HCT116 (cell line): ENCODE measurements at regions not wholly inside any gene's neighbourhood (a gene's known extent, or its start where the extent isn't known, plus 50 kb on each side); places are given as distances from the start of the nearest gene placed in this dataset.

Experiments
- ATAC-seq: fragments of 200-7000 bp; cut with Tn5 transposase; 2 replicates; pipeline ENCODE4 v1.9.1; 2020; ENCODE audit warnings: mild to moderate bottlenecking, moderate library complexity
- BruUV-seq: library from RNA; stranded (reverse); fragments of 400-500 nt; replicated peaks from 2 replicates; lab custom pipeline; 2021; lab: Mats Ljungman, UMichigan
- CTCF ChIA-PET: fragments of 300-600 bp; sonication (Branson Sonifier 250); formaldehyde crosslinking; loops from one replicate; lab custom pipeline; 2021; ENCODE audit warnings: antibody characterized with exemption; lab: Charles Lee
- POLR2A ChIA-PET: fragments of 300-600, 350-600 bp; sonication (Branson Sonifier 250); formaldehyde crosslinking; loops from one replicate; lab custom pipeline; 2021; ENCODE audit warnings: antibody characterized with exemption; lab: Charles Lee
- RAD21 ChIA-PET, 2 experiments: fragments of 300-600 bp; sonication (Branson Sonifier 250); formaldehyde crosslinking; loops; one replicate each; lab custom pipeline; 2023; ENCODE audit warnings: low total read pairs in 2 of 2; ENCODE audit not compliant: uncharacterized antibody in 2 of 2, unreplicated experiment in 2 of 2, low non-redundant PET in 1 of 2; lab: Charles Lee
- DNase-seq: peaks from one replicate; pipeline ENCODE4 v3.0.0-alpha.2; 2010; ENCODE audit warnings: low read depth, low spot score
- H2AFZ ChIP-seq: fragments of 200-600 bp; shearing (Covaris generic), sonication (generic); 2 replicates; pipeline ENCODE4 v1.6.1; 2017; ENCODE audit warnings: low read depth, mixed run types, mixed read lengths, antibody characterized with exemption, low read length; ENCODE audit not compliant: poor library complexity, severe bottlenecking
- H3K27ac ChIP-seq: 2 replicates; pipeline ENCODE4 v1.5.1; 2012; ENCODE audit warnings: low read depth, low read length
- H3K27me3 ChIP-seq: fragments of 200-600 bp; sonication (generic); 2 replicates; pipeline ENCODE4 v1.6.1; 2016; ENCODE audit warnings: mixed run types, low read length, mixed read lengths; ENCODE audit not compliant: insufficient read depth
- H3K36me3 ChIP-seq, 2 experiments: fragments of 200-500 bp in 1 of 2; fragments of 200-600 bp in 1 of 2; sonication (Bioruptor generic) in 1 of 2; sonication (generic) in 1 of 2; 2 replicates each; pipeline versions ENCODE4 v1.5.1 to v1.6.1; 2014 to 2016; ENCODE audit warnings: low read length in 2 of 2, inconsistent platforms in 1 of 2, mixed read lengths in 1 of 2, mixed run types in 1 of 2; ENCODE audit not compliant: insufficient read depth in 2 of 2, control insufficient read depth in 1 of 2
- H3K4me1 ChIP-seq, 2 experiments: fragments of 200-600 bp in 1 of 2; sonication (generic) in 1 of 2; 2 replicates each; pipeline versions ENCODE4 v1.5.1 to v1.6.1; 2012 to 2017; ENCODE audit warnings: low read length in 2 of 2, inconsistent platforms in 1 of 2, mild to moderate bottlenecking in 1 of 2, mixed read lengths in 1 of 2, mixed run types in 1 of 2, moderate library complexity in 1 of 2; ENCODE audit not compliant: insufficient read depth in 2 of 2, control insufficient read depth in 1 of 2
- H3K4me2 ChIP-seq: fragments of 200-600 bp; sonication (generic); 2 replicates; pipeline ENCODE4 v1.6.1; 2017; ENCODE audit warnings: mixed run types, low read length, mixed read lengths
- H3K4me3 ChIP-seq, 2 experiments: fragments of 200-600 bp in 1 of 2; sonication (generic) in 1 of 2; replicated peaks in 1 of 2; 2 replicates each; pipeline ENCODE4 v1.5.1; 2011 to 2016; ENCODE audit warnings: low read length in 2 of 2, control low read depth in 1 of 2, low read depth in 1 of 2, mild to moderate bottlenecking in 1 of 2, mixed read lengths in 1 of 2, mixed run types in 1 of 2
- H3K79me2 ChIP-seq: fragments of 200-600 bp; sonication (generic); 2 replicates; pipeline ENCODE4 v1.6.1; 2017; ENCODE audit warnings: mild to moderate bottlenecking, mixed run types, low read length, moderate library complexity, mixed read lengths; ENCODE audit not compliant: insufficient read depth
- H3K9ac ChIP-seq: fragments of 200-600 bp; sonication (generic); 2 replicates; pipeline ENCODE4 v1.6.1; 2016; ENCODE audit warnings: low read length, mixed read lengths
- H3K9me2 ChIP-seq: fragments of 200-600 bp; sonication (generic), shearing (Covaris generic); 2 replicates; pipeline ENCODE4 v1.6.1; 2017; ENCODE audit warnings: mixed run types, mild to moderate bottlenecking, moderate library complexity; ENCODE audit not compliant: insufficient read depth
- H3K9me3 ChIP-seq, 2 experiments: fragments of 200-500 bp in 1 of 2; fragments of 200-600 bp in 1 of 2; sonication (Bioruptor generic) in 1 of 2; sonication (generic) in 1 of 2; 2 replicates each; pipeline ENCODE4 v1.6.1; 2014 to 2017; ENCODE audit warnings: low read length in 2 of 2, mixed read lengths in 2 of 2, inconsistent platforms in 1 of 2, low read depth in 1 of 2, mild to moderate bottlenecking in 1 of 2, mixed run types in 1 of 2, moderate library complexity in 1 of 2; ENCODE audit not compliant: control insufficient read depth in 1 of 2, insufficient read depth in 1 of 2
- H4K20me1 ChIP-seq: fragments of 200-600 bp; sonication (generic), shearing (Covaris generic); 2 replicates; pipeline ENCODE4 v1.6.1; 2017; ENCODE audit warnings: mixed run types, mild to moderate bottlenecking, moderate library complexity; ENCODE audit not compliant: insufficient read depth
- FOSL1 ChIP-seq: IDR thresholded peaks from 2 replicates; pipeline ENCODE4 v1.6.1; 2012; ENCODE audit warnings: low read depth
- SRF ChIP-seq: IDR thresholded peaks from 2 replicates; pipeline ENCODE4 v1.6.1; 2012; ENCODE audit warnings: low read depth
- intact Hi-C: fragments of 100-400 bp; cut with micrococcal nuclease; formaldehyde crosslinking; loops from 2 replicates; pipeline ENCODE4 v1.10.0; 2022

- H3K4me1 ChIP-seq = no peaks in the 10 kb centered on the region
- H3K79me2 ChIP-seq = no peaks in the 10 kb centered on the region
- no peaks in the 10 kb centered on the region for H4K20me1 ChIP-seq
- no peak overlapping the region for H3K4me2 ChIP-seq
- H3K27me3 ChIP-seq = no peaks in the 10 kb centered on the region
- H3K36me3 ChIP-seq = no peaks in the 10 kb centered on the region
- H3K4me3 ChIP-seq = no peak overlapping the region
- ChIA-PET CTCF (no interaction called here), RAD21 (no interaction called here), POLR2A (no interaction called here)
- no peak for DNase-seq
- H3K9me3 ChIP-seq = no peaks in the 10 kb centered on the region
- BruUV-seq = no TSS peak
- H2AFZ ChIP-seq = no peak overlapping the region
- H3K9me2 ChIP-seq = no peaks in the 10 kb centered on the region
- H3K27ac ChIP-seq = no peak overlapping the region
- TF ChIP-seq FOSL1 = no peak
- TF ChIP-seq SRF = no peak
- ATAC-seq = no peak
- no peak overlapping the region for H3K9ac ChIP-seq
- intact Hi-C loops = no loop called here
Measured at GRCh38 chr5:144108131-144108530, 62.3 kb downstream of the YIPF5 start.
